HEK293 (cell line): ENCODE measurements at regions not wholly inside any gene's neighbourhood (a gene's known extent, or its start where the extent isn't known, plus 50 kb on each side); places are given as distances from the start of the nearest gene placed in this dataset.

Experiments used
- CTCF ChIP-seq: fragments of 450-650 bp; formaldehyde crosslinking; IDR thresholded peaks from 2 replicates; pipeline ENCODE4 v1.5.1; 2016; ENCODE audit warnings: missing biosample characterization, missing genetic modification characterization
- HOXA7 ChIP-seq: sonication (generic); formaldehyde crosslinking; IDR thresholded peaks from 2 replicates; pipeline ENCODE4 v1.8.1; 2022; ENCODE audit warnings: missing genetic modification reagents, borderline replicate concordance
- HOXC10 ChIP-seq: sonication (generic); formaldehyde crosslinking; IDR thresholded peaks from 2 replicates; pipeline ENCODE4 v1.8.1; 2023; ENCODE audit warnings: mild to moderate bottlenecking, missing genetic modification reagents
- KLF10 ChIP-seq: fragments of 450-650 bp; IDR thresholded peaks from 2 replicates; pipeline ENCODE4 v1.5.1; 2018; ENCODE audit warnings: missing biosample characterization, mild to moderate bottlenecking, missing genetic modification characterization
- KLF7 ChIP-seq: fragments of 450-650 bp; formaldehyde crosslinking; IDR thresholded peaks from 2 replicates; pipeline ENCODE4 v1.5.1; 2016; ENCODE audit warnings: missing biosample characterization, missing genetic modification characterization, borderline replicate concordance
- KLF8 ChIP-seq: fragments of 450-650 bp; formaldehyde crosslinking; IDR thresholded peaks from 2 replicates; pipeline ENCODE4 v1.5.1; 2016; ENCODE audit warnings: missing biosample characterization, missing genetic modification characterization
- MYNN ChIP-seq: fragments of 450-650 bp; formaldehyde crosslinking; IDR thresholded peaks from 2 replicates; pipeline ENCODE4 v1.5.1; 2016; ENCODE audit warnings: missing biosample characterization, missing genetic modification characterization, borderline replicate concordance
- OVOL3 ChIP-seq: fragments of 450-650 bp; formaldehyde crosslinking; IDR thresholded peaks from 2 replicates; pipeline ENCODE4 v1.5.1; 2016; ENCODE audit warnings: missing biosample characterization, missing genetic modification characterization
- ZBTB17 ChIP-seq: fragments of 450-650 bp; formaldehyde crosslinking; IDR thresholded peaks from 2 replicates; pipeline ENCODE4 v1.5.1; 2016; ENCODE audit warnings: missing biosample characterization, missing genetic modification characterization
- ZFP3 ChIP-seq: fragments of 450-650 bp; formaldehyde crosslinking; IDR thresholded peaks from 2 replicates; pipeline ENCODE4 v1.5.1; 2016; ENCODE audit warnings: low read depth, missing biosample characterization, missing genetic modification characterization
- ZFP69B ChIP-seq: fragments of 450-650 bp; formaldehyde crosslinking; IDR thresholded peaks from 2 replicates; pipeline ENCODE4 v1.5.1; 2016; ENCODE audit warnings: missing biosample characterization, missing genetic modification characterization
- ZNF10 ChIP-seq: fragments of 450-650 bp; formaldehyde crosslinking; IDR thresholded peaks from 2 replicates; pipeline ENCODE4 v1.5.1; 2017; ENCODE audit warnings: missing biosample characterization, missing genetic modification characterization
- ZNF133 ChIP-seq: fragments of 450-650 bp; formaldehyde crosslinking; IDR thresholded peaks from 2 replicates; pipeline ENCODE4 v1.5.1; 2016; ENCODE audit warnings: missing biosample characterization, missing genetic modification characterization
- ZNF146 ChIP-seq: fragments of 450-650 bp; formaldehyde crosslinking; IDR thresholded peaks from 2 replicates; pipeline ENCODE4 v1.5.1; 2016; ENCODE audit warnings: missing biosample characterization, missing genetic modification characterization
- ZNF157 ChIP-seq: fragments of 450-650 bp; formaldehyde crosslinking; IDR thresholded peaks from 2 replicates; pipeline ENCODE4 v1.5.1; 2016; ENCODE audit warnings: missing biosample characterization, missing genetic modification characterization
- ZNF16 ChIP-seq: fragments of 450-650 bp; formaldehyde crosslinking; IDR thresholded peaks from 2 replicates; pipeline ENCODE4 v1.5.1; 2016; ENCODE audit warnings: low read depth, missing biosample characterization, missing genetic modification characterization
- ZNF169 ChIP-seq: fragments of 450-650 bp; formaldehyde crosslinking; IDR thresholded peaks from 2 replicates; pipeline ENCODE4 v1.5.1; 2016; ENCODE audit warnings: missing biosample characterization, missing genetic modification characterization
- ZNF239 ChIP-seq: fragments of 450-650 bp; formaldehyde crosslinking; IDR thresholded peaks from 2 replicates; pipeline ENCODE4 v1.5.1; 2016; ENCODE audit warnings: missing biosample characterization, missing genetic modification characterization
- ZNF274 ChIP-seq, 2 experiments: fragments of 200-500 bp in 1 of 2; fragments of 450-650 bp in 1 of 2; sonication (Bioruptor generic) in 1 of 2; formaldehyde crosslinking in 1 of 2; IDR thresholded peaks; 2 replicates each; pipeline versions ENCODE4 v1.5.1 to v1.6.1; 2014 to 2016; ENCODE audit warnings: borderline replicate concordance in 1 of 2, inconsistent platforms in 1 of 2, low read length in 1 of 2, missing biosample characterization in 1 of 2, missing genetic modification characterization in 1 of 2
- ZNF302 ChIP-seq: fragments of 450-650 bp; formaldehyde crosslinking; IDR thresholded peaks from 2 replicates; pipeline ENCODE4 v1.5.1; 2016; ENCODE audit warnings: missing biosample characterization, missing genetic modification characterization, low read depth
- ZNF354C ChIP-seq: fragments of 450-650 bp; formaldehyde crosslinking; IDR thresholded peaks from 2 replicates; pipeline ENCODE4 v1.5.1; 2016; ENCODE audit warnings: missing biosample characterization, missing genetic modification characterization, low read depth, borderline replicate concordance
- ZNF37A ChIP-seq: fragments of 450-650 bp; IDR thresholded peaks from 2 replicates; pipeline ENCODE4 v1.5.1; 2018; ENCODE audit warnings: missing biosample characterization, missing genetic modification characterization
- ZNF391 ChIP-seq: fragments of 450-650 bp; formaldehyde crosslinking; IDR thresholded peaks from 2 replicates; pipeline ENCODE4 v1.5.1; 2016; ENCODE audit warnings: low read depth, missing biosample characterization, missing genetic modification characterization, borderline replicate concordance
- ZNF426 ChIP-seq: fragments of 450-650 bp; formaldehyde crosslinking; IDR thresholded peaks from 2 replicates; pipeline ENCODE4 v1.5.1; 2017; ENCODE audit warnings: missing biosample characterization, missing genetic modification characterization, mild to moderate bottlenecking, inconsistent platforms, moderate library complexity
- ZNF449 ChIP-seq: fragments of 450-650 bp; formaldehyde crosslinking; IDR thresholded peaks from 2 replicates; pipeline ENCODE4 v1.5.1; 2017; ENCODE audit warnings: missing biosample characterization, mild to moderate bottlenecking, missing genetic modification characterization, moderate library complexity
- ZNF501 ChIP-seq: fragments of 450-650 bp; formaldehyde crosslinking; IDR thresholded peaks from 2 replicates; pipeline ENCODE4 v1.5.1; 2016; ENCODE audit warnings: missing biosample characterization, missing genetic modification characterization
- ZNF514 ChIP-seq: fragments of 450-650 bp; formaldehyde crosslinking; IDR thresholded peaks from 2 replicates; pipeline ENCODE4 v1.5.1; 2016; ENCODE audit warnings: missing biosample characterization, missing genetic modification characterization
- ZNF596 ChIP-seq: fragments of 450-650 bp; IDR thresholded peaks from 2 replicates; pipeline ENCODE4 v1.5.0; 2018; ENCODE audit warnings: missing biosample characterization, mild to moderate bottlenecking, missing genetic modification characterization, moderate library complexity
- ZNF660 ChIP-seq: fragments of 450-650 bp; IDR thresholded peaks from 2 replicates; pipeline ENCODE4 v1.5.1; 2018; ENCODE audit warnings: missing biosample characterization, mild to moderate bottlenecking, missing genetic modification characterization
- ZNF677 ChIP-seq: fragments of 450-650 bp; IDR thresholded peaks from 2 replicates; pipeline ENCODE4 v1.5.0; 2018; ENCODE audit warnings: missing biosample characterization, mild to moderate bottlenecking, missing genetic modification characterization, moderate library complexity
- ZNF776 ChIP-seq: fragments of 450-650 bp; formaldehyde crosslinking; IDR thresholded peaks from 2 replicates; pipeline ENCODE4 v1.5.0; 2017; ENCODE audit warnings: missing biosample characterization, missing genetic modification characterization, borderline replicate concordance
- ZNF777 ChIP-seq: fragments of 450-650 bp; formaldehyde crosslinking; IDR thresholded peaks from 2 replicates; pipeline ENCODE4 v1.5.1; 2017; ENCODE audit warnings: missing biosample characterization, missing genetic modification characterization, borderline replicate concordance
- TF ChIP-seq, protein P1 (sequence below): fragments of 450-650 bp; formaldehyde crosslinking; IDR thresholded peaks from 2 replicates; pipeline ENCODE4 v1.5.1; 2016; ENCODE audit warnings: missing biosample characterization, missing genetic modification characterization, low read depth
- TF ChIP-seq, protein P2 (sequence below): fragments of 450-650 bp; formaldehyde crosslinking; IDR thresholded peaks from 2 replicates; pipeline ENCODE4 v1.5.1; 2016; ENCODE audit warnings: missing biosample characterization, missing genetic modification characterization
- TF ChIP-seq, protein P3 (sequence below): fragments of 450-650 bp; formaldehyde crosslinking; IDR thresholded peaks from 2 replicates; pipeline ENCODE4 v1.5.1; 2016; ENCODE audit warnings: missing biosample characterization, missing genetic modification characterization

- TF ChIP-seq CTCF (tag by site-specific recombination) (peak; percentile 51), ZNF133 (tag by site-specific recombination) (no peak), HOXC10 (CRISPR knock-in tag) (no peak), ZNF302 (tag by site-specific recombination) (no peak), MYNN (tag by site-specific recombination) (peak; percentile 93), ZNF146 (no peak), ZNF37A (tag by site-specific recombination) (no peak), ZFP69B (tag by site-specific recombination) (no peak), ZBTB17 (peak; percentile 74), ZNF169 (tag by site-specific recombination) (no peak), KLF7 (tag by site-specific recombination) (no peak), ZNF501 (no peak), ZNF426 (tag by site-specific recombination) (no peak), ZNF514 (no peak), ZNF354C (tag by site-specific recombination) (no peak), ZNF449 (tag by site-specific recombination) (no peak), ZNF776 (tag by site-specific recombination) (no peak), ZNF274 (IDR thresholded peaks at IDR 0.05; ENCODE audit: low read length) (no peak), ZNF274 (tag by site-specific recombination; IDR thresholded peaks at IDR 0.05; ENCODE audit: borderline replicate concordance) (no peak), ZNF239 (tag by site-specific recombination) (no peak), ZNF16 (tag by site-specific recombination) (no peak), ZNF677 (tag by site-specific recombination) (no peak), ZFP3 (tag by site-specific recombination) (no peak), ZNF157 (tag by site-specific recombination) (no peak), ZNF596 (tag by site-specific recombination) (0 out of 2 replicates have a peak, but pooled peaks have one; percentile 3), KLF8 (tag by site-specific recombination) (no peak), ZNF391 (tag by site-specific recombination) (no peak), HOXA7 (CRISPR knock-in tag) (no peak), OVOL3 (tag by site-specific recombination) (no peak), ZNF10 (tag by site-specific recombination) (no peak), KLF10 (tag by site-specific recombination) (no peak), ZNF660 (tag by site-specific recombination) (peak; percentile 44), ZNF777 (tag by site-specific recombination) (no peak)
- TF ChIP-seq, protein P1, sequence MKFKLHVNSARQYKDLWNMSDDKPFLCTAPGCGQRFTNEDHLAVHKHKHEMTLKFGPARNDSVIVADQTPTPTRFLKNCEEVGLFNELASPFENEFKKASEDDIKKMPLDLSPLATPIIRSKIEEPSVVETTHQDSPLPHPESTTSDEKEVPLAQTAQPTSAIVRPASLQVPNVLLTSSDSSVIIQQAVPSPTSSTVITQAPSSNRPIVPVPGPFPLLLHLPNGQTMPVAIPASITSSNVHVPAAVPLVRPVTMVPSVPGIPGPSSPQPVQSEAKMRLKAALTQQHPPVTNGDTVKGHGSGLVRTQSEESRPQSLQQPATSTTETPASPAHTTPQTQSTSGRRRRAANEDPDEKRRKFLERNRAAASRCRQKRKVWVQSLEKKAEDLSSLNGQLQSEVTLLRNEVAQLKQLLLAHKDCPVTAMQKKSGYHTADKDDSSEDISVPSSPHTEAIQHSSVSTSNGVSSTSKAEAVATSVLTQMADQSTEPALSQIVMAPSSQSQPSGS (tag by site-specific recombination): no peak
- TF ChIP-seq, protein P2, sequence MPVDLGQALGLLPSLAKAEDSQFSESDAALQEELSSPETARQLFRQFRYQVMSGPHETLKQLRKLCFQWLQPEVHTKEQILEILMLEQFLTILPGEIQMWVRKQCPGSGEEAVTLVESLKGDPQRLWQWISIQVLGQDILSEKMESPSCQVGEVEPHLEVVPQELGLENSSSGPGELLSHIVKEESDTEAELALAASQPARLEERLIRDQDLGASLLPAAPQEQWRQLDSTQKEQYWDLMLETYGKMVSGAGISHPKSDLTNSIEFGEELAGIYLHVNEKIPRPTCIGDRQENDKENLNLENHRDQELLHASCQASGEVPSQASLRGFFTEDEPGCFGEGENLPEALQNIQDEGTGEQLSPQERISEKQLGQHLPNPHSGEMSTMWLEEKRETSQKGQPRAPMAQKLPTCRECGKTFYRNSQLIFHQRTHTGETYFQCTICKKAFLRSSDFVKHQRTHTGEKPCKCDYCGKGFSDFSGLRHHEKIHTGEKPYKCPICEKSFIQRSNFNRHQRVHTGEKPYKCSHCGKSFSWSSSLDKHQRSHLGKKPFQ: no peak
- TF ChIP-seq, protein P3, sequence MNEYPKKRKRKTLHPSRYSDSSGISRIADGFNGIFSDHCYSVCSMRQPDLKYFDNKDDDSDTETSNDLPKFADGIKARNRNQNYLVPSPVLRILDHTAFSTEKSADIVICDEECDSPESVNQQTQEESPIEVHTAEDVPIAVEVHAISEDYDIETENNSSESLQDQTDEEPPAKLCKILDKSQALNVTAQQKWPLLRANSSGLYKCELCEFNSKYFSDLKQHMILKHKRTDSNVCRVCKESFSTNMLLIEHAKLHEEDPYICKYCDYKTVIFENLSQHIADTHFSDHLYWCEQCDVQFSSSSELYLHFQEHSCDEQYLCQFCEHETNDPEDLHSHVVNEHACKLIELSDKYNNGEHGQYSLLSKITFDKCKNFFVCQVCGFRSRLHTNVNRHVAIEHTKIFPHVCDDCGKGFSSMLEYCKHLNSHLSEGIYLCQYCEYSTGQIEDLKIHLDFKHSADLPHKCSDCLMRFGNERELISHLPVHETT: no peak
These were observed 829.6 kb upstream of the ZNF608 start (continued) for GRCh38 chr5:125575891-125576505.
